ENCODE measurements at regions not wholly inside any gene's neighbourhood (a gene's known extent, or its start where the extent isn't known, plus 50 kb on each side); places are given as distances from the start of the nearest gene placed in this dataset.
"Not testable (repeated sequence)": the region's sequence is repeated elsewhere in the genome, so short reads cannot be mapped to it uniquely, and the experiment has no call there.

GRCh38 chr18:40313030-40313642 is 1641.9 kb upstream of the PIK3C3 start:
- DNase-seq: no peak

DNA sequence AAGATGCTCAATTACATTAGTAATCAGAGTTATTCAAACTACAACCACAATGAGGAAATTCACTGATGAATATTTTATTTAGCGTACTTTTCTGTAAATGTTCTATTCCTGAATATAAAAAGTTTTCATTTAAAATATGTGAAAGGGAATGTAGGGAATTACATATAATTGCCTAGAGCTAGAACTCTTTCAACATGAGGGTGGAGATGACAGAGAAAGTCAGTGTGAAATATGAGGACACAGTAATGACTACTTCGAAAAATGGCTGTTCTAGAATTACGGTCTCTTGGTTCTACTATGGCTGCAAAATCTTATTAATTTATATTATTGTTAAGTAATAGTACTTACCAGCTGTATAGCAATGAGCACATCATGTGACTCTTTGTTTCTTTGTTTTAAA is 1647.4 kb upstream of the PIK3C3 start:
- no peak for DNase-seq

DNA sequence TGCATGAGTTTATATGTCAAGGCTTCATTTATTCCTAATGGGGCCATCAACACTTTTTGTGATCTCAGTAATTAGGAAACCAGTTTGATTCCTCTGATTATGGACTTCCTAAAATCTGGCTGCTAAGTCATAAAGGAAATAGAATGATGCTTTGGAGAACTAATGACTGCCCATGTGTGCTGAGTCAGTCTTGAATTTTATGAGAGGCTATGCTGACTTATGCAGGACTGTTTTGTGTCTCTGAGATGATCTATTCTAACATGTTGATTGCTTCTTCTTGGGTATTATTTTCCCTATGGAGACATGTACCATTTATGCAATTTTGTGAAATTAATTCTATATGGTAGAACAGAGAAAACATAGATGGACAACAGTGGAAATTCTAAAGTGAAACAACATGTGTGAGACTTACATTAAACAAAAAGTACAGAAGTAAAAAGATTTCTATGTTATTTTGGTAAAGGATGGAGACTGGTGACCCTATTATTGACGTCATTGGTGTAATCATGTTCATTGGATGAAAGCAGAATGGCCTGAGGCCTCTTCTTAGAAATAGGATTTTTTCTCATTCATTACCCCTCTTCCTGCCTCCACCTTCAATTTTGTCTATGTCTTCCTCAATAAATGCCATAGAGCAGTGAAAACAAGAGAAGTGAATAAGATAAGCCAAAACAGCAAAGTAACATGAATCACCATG is 1658.2 kb upstream of the PIK3C3 start:
- no peak for DNase-seq

DNA sequence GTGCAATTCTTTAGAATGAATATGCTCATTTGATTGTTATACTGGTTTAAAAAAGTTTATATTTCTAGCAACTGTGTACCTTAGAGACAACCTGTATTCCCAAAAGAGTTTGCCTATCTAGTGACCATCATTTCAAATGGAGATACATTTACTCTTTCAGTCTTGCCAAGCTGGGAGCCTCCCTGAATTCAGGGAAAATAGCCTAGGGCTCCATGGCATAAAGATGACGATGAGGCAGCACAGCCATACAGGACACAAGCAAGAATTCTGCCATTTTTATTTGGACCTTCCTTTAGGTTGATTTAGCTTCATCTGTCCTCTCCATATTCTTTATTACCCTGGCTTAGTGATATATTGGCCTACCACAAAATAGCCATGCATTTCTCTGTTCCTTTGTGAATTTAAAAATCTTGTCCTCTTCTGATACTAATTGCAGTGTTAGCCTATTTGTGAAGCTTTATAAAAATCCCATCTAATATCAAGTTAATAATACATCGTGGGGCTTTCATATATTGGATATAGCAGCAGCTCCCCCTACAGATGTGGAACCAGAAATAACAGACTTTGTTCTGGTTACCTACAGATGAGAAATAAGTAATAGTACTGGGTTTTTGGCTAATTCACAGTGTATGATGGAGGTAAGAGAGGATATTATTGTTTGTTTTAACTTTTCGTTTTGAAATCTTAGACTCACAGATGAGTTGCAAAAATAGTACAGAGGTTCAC is 1661.9 kb upstream of the PIK3C3 start:
- no peak for DNase-seq

DNA sequence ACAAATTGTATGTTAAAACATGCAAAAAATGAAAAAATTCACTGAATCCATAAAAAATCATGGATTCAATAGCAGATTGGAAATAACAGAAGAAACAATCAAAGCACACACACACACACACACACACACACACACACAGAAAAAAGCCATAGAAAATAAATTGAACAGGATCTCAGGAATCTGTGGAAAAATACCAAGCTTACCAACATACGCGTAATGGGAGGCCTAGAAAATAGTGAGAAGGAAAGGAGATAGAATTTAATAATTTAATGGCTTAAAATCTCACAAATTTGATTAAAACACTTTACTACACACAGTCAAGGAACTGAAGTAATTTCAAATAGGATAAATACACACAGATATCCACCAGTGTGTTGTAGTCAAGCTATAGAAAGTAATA is 1671.5 kb upstream of the PIK3C3 start:
- DNase-seq: no peak

- DNase-seq: not testable (repeated sequence)
Observed at GRCh38 chr18:40281356-40281755, 1673.7 kb upstream of the PIK3C3 start.

DNA sequence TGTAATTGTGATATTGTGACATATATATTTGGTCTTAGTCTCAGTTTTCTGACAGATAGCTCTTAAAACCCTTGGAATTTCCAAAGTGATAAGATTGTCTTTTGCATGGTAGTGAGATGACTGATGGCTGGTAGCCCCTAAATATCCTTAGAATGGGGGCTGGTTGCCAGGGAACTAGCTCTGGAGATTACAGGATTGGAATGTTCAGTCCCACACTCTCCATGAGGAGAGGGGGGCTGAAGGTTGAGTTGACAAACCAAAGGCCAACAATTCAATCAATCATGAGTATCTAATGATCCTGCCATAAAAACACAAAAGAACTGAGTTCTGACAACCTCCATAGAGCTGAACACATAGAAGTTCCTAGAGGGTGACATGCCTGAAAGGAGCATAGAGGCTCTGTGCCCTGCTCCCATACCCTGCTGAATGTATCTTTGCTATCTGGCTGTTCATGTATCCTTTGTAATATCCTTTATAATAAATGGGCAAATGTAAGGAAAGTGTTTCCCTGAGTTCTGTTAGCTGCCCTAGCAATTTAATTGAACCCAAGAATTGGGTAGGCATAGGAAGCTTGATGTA is 1680.3 kb upstream of the PIK3C3 start:
- DNase-seq: no peak

- DNase-seq: no peak
Observed at GRCh38 chr18:40272630-40273231, 1682.3 kb upstream of the PIK3C3 start.

GRCh38 chr18:40259115-40259835 is 1695.8 kb upstream of the PIK3C3 start:
- no peak for DNase-seq

- DNase-seq: no peak
Observed at GRCh38 chr18:40258311-40258710, 1696.7 kb upstream of the PIK3C3 start.

DNA sequence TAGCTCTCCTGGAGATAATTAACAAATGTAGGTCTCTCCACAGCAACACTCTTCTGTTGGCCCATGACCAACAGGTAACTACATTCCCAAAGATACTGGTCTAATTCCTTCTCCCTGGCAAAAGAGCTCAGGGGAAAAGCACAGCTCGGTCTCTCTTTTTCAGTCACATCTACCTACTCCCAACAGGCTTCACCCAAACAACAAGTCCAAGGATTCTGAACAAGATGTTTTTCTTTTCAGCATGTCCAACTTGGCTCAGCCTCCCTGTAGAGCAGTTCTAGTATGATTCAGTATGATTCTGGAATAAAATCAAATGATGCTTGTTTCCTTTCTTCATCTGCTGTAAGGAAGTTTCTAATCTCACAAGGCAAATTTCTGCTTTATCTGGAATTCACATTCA is 1704.8 kb upstream of the PIK3C3 start:
- no peak for DNase-seq

DNA sequence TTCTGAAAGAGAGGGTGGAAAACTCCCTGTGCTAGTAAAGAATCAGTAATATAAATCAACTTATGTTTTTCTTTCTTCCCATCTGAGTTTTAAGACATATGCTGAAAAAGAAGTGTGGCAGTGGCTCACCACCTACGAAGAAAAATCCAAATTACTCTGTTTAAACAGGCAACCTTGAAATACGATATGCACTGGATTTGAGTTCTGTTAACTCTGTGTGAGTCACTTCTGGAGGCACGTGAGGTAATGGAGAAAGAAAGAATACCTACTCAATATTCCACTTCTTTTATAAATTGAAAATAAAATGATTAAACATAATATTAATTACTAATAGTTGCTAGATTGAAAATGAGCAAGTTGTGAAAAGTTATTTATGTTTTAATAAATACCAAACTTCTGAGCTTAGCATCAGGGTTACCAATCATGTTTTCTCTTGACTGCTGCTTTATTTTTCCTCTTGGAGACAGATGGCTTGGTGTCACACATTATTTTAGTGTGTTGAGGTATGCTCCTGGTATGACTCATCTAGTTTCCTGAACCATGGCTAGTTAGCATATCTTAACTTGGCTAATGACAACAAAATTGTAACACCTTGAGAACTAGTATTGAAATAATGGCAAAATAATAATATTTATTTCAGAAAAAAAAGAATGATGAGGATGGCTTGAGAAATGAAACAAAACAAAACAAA is 1705.5 kb upstream of the PIK3C3 start:
- DNase-seq: no peak

DNA sequence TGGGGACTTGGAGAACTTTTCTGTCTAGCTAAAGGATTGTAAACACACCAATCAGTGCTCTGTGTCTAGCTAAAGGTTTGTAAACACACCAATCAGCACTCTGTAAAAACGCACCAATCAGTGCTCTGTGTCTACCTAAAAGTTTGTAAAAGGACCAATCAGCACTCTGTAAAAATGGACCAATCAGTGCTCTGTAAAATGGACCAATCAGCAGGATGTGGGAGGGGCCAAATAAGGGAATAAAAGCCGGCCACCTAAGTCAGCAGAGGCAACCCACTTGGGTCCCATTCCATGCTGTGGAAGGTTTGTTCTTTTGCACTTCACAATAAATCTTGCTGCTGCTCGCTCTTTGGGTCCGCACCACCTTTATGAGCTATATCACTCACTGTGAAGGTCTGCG is 1709.4 kb upstream of the PIK3C3 start:
- not testable (repeated sequence) for DNase-seq

- no peak for DNase-seq
Observed at GRCh38 chr18:40243607-40244006, 1711.4 kb upstream of the PIK3C3 start.

DNA sequence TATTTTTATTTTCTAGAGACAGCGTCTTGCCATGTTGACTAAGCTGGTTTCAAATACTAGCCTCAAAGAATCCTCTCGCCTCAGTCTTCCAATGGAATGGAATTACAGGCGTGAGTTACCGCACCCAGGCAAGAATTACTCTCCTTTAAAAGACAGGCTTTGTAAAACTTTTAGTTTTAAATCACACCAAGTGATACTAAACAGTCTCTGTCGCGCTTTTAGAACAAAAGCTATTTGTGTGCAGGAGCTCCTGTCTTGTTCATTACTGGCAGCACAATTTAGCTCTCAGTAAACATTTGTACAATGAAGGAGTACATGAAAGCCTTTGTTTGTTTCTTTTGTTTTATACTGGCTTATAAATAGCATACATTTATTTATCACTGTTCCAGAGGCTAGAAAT is 1719.2 kb upstream of the PIK3C3 start:
- no peak for DNase-seq

GRCh38 chr18:40235323-40235722 is 1719.7 kb upstream of the PIK3C3 start:
- no peak for DNase-seq

DNA sequence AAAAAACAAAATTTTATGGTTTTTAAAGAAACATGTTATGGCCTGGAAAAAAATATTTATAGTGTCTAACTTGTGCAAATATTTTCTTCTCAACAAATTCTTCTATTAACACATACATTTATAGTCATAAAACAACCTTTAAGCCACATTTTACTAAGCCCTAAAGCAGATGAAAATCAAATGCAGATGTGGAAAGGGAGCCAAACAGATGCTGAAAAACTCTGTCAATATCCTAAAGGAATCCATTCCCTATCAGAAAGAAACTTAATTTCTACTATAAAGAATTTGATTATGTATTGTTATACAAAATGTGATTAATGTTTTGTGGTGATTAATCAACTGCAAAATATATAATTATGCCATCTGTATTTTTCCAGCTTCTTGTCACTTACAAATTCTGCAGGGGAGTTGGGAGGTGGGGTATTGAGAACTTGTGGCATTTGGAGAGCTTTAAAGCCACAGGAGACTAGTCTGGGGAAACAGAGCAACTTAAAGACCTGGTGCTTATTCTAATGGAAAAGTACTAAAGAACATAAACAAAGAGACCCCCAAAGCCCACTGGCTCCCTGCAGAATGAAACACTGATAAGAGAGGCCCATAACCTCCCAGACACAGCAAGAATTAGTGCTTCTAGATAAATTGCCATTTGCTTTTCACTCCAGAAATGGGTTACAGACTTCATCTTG is 1721.0 kb upstream of the PIK3C3 start:
- no peak for DNase-seq

GRCh38 chr18:40222776-40223175 is 1732.3 kb upstream of the PIK3C3 start:
- no peak for DNase-seq

- DNase-seq: no peak
Observed at GRCh38 chr18:40216856-40217255, 1738.2 kb upstream of the PIK3C3 start.

DNA sequence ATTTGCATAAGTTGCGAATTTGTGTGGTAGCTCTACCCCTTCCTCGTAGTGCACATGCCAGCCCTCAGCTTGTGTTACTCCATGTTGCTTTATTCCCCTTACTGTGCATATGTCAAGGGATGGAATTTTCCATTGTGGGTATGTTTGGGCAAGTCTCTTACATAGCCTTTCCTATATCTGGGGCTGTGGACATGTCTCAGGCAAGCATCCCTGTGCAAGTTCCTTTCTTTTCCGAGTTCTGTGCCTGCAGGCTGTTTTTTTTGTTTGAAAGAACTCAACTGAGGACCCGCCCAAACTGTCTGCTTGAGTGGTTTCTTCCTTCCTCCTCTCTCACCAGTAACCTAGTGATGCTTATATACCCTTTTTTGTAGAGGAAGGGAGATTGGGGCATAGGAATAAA is 1739.1 kb upstream of the PIK3C3 start:
- no peak for DNase-seq

- DNase-seq: no peak
Observed at GRCh38 chr18:40210696-40211095, 1744.3 kb upstream of the PIK3C3 start.

DNA sequence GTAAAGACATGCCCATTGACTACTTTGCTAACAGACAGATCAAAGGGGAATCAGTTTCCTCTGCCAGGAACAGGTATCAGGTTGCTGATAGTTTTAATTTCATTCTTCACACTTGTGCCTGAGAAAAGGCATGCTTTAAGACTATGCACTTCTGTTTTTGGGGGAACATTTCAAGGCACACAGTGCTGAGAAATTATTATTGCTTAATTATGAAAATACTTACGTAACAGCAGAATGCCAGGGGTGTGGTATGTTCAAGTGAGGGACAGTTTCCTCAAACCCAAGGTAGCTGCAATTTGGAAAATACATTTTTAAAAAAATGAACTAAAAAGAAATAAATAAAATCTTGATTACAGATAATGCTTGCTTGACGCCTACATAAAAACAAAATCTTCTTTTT is 1746.1 kb upstream of the PIK3C3 start:
- DNase-seq: no peak
